H1 (cell line): ENCODE measurements at regions not wholly inside any gene's neighbourhood (a gene's known extent, or its start where the extent isn't known, plus 50 kb on each side); places are given as distances from the start of the nearest gene placed in this dataset.
A peak's percentile ranks its signal among the peaks of the same experiment; 100 is the strongest.

Experiments
- CTCF ChIA-PET: fragments of 300-600 bp; sonication (Branson Sonifier 250); formaldehyde crosslinking; loops from one replicate; lab custom pipeline; 2021; ENCODE audit not compliant: partially characterized antibody; lab: Charles Lee
- POLR2A ChIA-PET: fragments of 300-600 bp; sonication (Branson Sonifier 250); formaldehyde crosslinking; loops from one replicate; lab custom pipeline; 2021; ENCODE audit warnings: inconsistent platforms; ENCODE audit not compliant: partially characterized antibody; lab: Charles Lee
- DNase-seq, 2 experiments: peaks; one replicate each; pipeline versions ENCODE4 v3.0.0 to v3.0.0-alpha.2; 2010 to 2022; ENCODE audit warnings: low spot score in 2 of 2, low read depth in 1 of 2, mixed read lengths in 1 of 2
- FAIRE-seq: peaks from 2 replicates; lab custom pipeline; 2011; peaks lifted over from hg19 to GRCh38; lab: Jason Lieb, UNC
- H2AFZ ChIP-seq: 2 replicates; pipeline ENCODE4 v1.8.1; 2012; ENCODE audit warnings: low read length, inconsistent platforms
- H2AK5ac ChIP-seq: 2 replicates; pipeline ENCODE4 v1.6.1; 2013; ENCODE audit warnings: low read depth, low read length
- H2BK120ac ChIP-seq: replicated peaks from 2 replicates; pipeline ENCODE3; 2013; ENCODE audit warnings: low read depth, low read length, inconsistent platforms
- H2BK12ac ChIP-seq: 2 replicates; pipeline ENCODE4 v1.6.1; 2013; ENCODE audit warnings: low read depth, low read length
- H2BK15ac ChIP-seq: 2 replicates; pipeline ENCODE4 v1.6.1; 2013; ENCODE audit warnings: low read length
- H2BK20ac ChIP-seq: 2 replicates; pipeline ENCODE4 v1.6.1; 2013; ENCODE audit warnings: low read length
- H2BK5ac ChIP-seq: 2 replicates; pipeline ENCODE4 v1.6.1; 2013; ENCODE audit warnings: low read depth, low read length
- H3K14ac ChIP-seq: 2 replicates; pipeline ENCODE4 v1.6.1; 2013; ENCODE audit warnings: inconsistent platforms; ENCODE audit not compliant: insufficient read length
- H3K18ac ChIP-seq: 2 replicates; pipeline ENCODE4 v1.6.1; 2013; ENCODE audit warnings: low read length; ENCODE audit errors: extremely low read depth
- H3K23ac ChIP-seq: 2 replicates; pipeline ENCODE4 v1.6.1; 2013; ENCODE audit warnings: inconsistent platforms; ENCODE audit not compliant: insufficient read length
- H3K23me2 ChIP-seq: 2 replicates; pipeline ENCODE4 v1.6.1; 2013; ENCODE audit warnings: low read depth, low read length
- H3K27ac ChIP-seq: 2 replicates; pipeline ENCODE4 v1.6.1; 2011; ENCODE audit warnings: low read depth, low read length, inconsistent platforms
- H3K27me3 ChIP-seq, 4 experiments: replicated peaks in 1 of 4; 1 replicate in 1 of 4; 2 replicates in 3 of 4; pipeline versions ENCODE4 v1.6.1 to v1.8.1; 2011 to 2013; ENCODE audit warnings: low read length in 3 of 4, mild to moderate bottlenecking in 3 of 4, inconsistent platforms in 2 of 4, mixed read lengths in 2 of 4, moderate library complexity in 1 of 4; ENCODE audit not compliant: control insufficient read depth in 3 of 4, insufficient read depth in 3 of 4; ENCODE audit errors: extremely low read depth in 1 of 4
- H3K36me3 ChIP-seq, 4 experiments: 2 replicates each; pipeline versions ENCODE4 v1.6.1 to v1.8.1; 2011 to 2013; ENCODE audit warnings: mild to moderate bottlenecking in 4 of 4, low read length in 3 of 4, moderate library complexity in 2 of 4, control low read depth in 1 of 4, inconsistent platforms in 1 of 4; ENCODE audit not compliant: insufficient read depth in 4 of 4, control insufficient read depth in 2 of 4
- H3K4ac ChIP-seq: replicated peaks from 2 replicates; pipeline ENCODE3; 2013; ENCODE audit warnings: low read length, low read depth, mixed read lengths, inconsistent platforms; ENCODE audit not compliant: insufficient read length
- H3K4me1 ChIP-seq, 4 experiments: replicated peaks in 1 of 4; 1 replicate in 1 of 4; 2 replicates in 3 of 4; pipeline versions ENCODE4 v1.6.1 to v1.8.1; 2011 to 2013; ENCODE audit warnings: low read length in 3 of 4, inconsistent platforms in 2 of 4, mixed read lengths in 1 of 4; ENCODE audit not compliant: insufficient read depth in 4 of 4, control insufficient read depth in 3 of 4
- H3K4me2 ChIP-seq, 2 experiments: 2 replicates each; pipeline versions ENCODE4 v1.6.1 to v1.8.1; 2011 to 2013; ENCODE audit warnings: low read depth in 2 of 2, low read length in 2 of 2, control low read depth in 1 of 2, inconsistent platforms in 1 of 2, mild to moderate bottlenecking in 1 of 2; ENCODE audit not compliant: insufficient read depth in 1 of 2
- H3K4me3 ChIP-seq, 4 experiments: fragments of 200-600, 300-600 bp in 1 of 4; sonication (generic), shearing (Covaris generic), sonication (Bioruptor Twin) in 1 of 4; 2 replicates each; pipeline versions ENCODE4 v1.5.1 to v1.8.1; 2011 to 2016; ENCODE audit warnings: low read length in 4 of 4, low read depth in 3 of 4, control low read depth in 2 of 4, inconsistent platforms in 2 of 4, mild to moderate bottlenecking in 2 of 4, mixed read lengths in 1 of 4, moderate library complexity in 1 of 4; ENCODE audit not compliant: insufficient read depth in 2 of 4; ENCODE audit errors: extremely low read depth in 1 of 4
- H3K56ac ChIP-seq: replicated peaks from 2 replicates; pipeline ENCODE3; 2013; ENCODE audit warnings: low read depth, mild to moderate bottlenecking, mixed read lengths, low read length, inconsistent platforms; ENCODE audit not compliant: insufficient read length
- H3K79me1 ChIP-seq: 2 replicates; pipeline ENCODE4 v1.6.1; 2013; ENCODE audit warnings: low read depth, low read length, control low read depth
- H3K79me2 ChIP-seq, 2 experiments: 2 replicates each; pipeline versions ENCODE4 v1.6.1 to v1.8.1; 2012 to 2013; ENCODE audit warnings: low read length in 2 of 2, mild to moderate bottlenecking in 2 of 2, inconsistent platforms in 1 of 2; ENCODE audit not compliant: insufficient read depth in 2 of 2, control insufficient read depth in 1 of 2
- H3K9ac ChIP-seq, 4 experiments: replicated peaks in 1 of 4; 1 replicate in 1 of 4; 2 replicates in 3 of 4; pipeline versions ENCODE4 v1.6.1 to v1.8.1; 2011 to 2013; ENCODE audit warnings: low read depth in 3 of 4, low read length in 3 of 4, control low read depth in 2 of 4, mild to moderate bottlenecking in 2 of 4, moderate library complexity in 2 of 4, inconsistent platforms in 1 of 4; ENCODE audit errors: extremely low read depth in 1 of 4
- H3K9me3 ChIP-seq, 2 experiments: 2 replicates each; pipeline versions ENCODE4 v1.6.1 to v1.8.1; 2012 to 2013; ENCODE audit warnings: mild to moderate bottlenecking in 2 of 2, moderate library complexity in 2 of 2, control low read depth in 1 of 2, inconsistent platforms in 1 of 2, low read depth in 1 of 2, low read length in 1 of 2, mixed read lengths in 1 of 2; ENCODE audit not compliant: insufficient read depth in 2 of 2
- H4K20me1 ChIP-seq, 2 experiments: replicated peaks in 1 of 2; 2 replicates each; pipeline versions ENCODE3 to v1.8.1; 2011 to 2013; ENCODE audit warnings: inconsistent platforms in 2 of 2, low read length in 2 of 2, mild to moderate bottlenecking in 1 of 2; ENCODE audit not compliant: insufficient read depth in 2 of 2, control insufficient read depth in 1 of 2
- H4K5ac ChIP-seq: 2 replicates; pipeline ENCODE4 v1.6.1; 2013; ENCODE audit warnings: low read length, low read depth, mixed read lengths, inconsistent platforms; ENCODE audit not compliant: insufficient read length
- H4K8ac ChIP-seq: 2 replicates; pipeline ENCODE4 v1.8.0; 2013; ENCODE audit warnings: mild to moderate bottlenecking, moderate library complexity, low read length, inconsistent platforms; ENCODE audit not compliant: insufficient read depth; ENCODE audit errors: extremely low read depth
- H4K91ac ChIP-seq: replicated peaks from 2 replicates; pipeline ENCODE3; 2013; ENCODE audit warnings: low read length, mixed read lengths, inconsistent platforms; ENCODE audit not compliant: insufficient read length
- ATF3 ChIP-seq: IDR thresholded peaks from 2 replicates; pipeline ENCODE4 v1.6.1; 2011; ENCODE audit warnings: low read depth, mild to moderate bottlenecking, low read length; ENCODE audit not compliant: insufficient read depth
- GTF2F1 ChIP-seq: IDR thresholded peaks from 2 replicates; pipeline ENCODE4 v1.6.1; 2012; ENCODE audit warnings: low read depth, low read length, improper control_type of control experiment, borderline replicate concordance
- JUN ChIP-seq: IDR thresholded peaks from 2 replicates; pipeline ENCODE4 v1.6.1; 2011; ENCODE audit warnings: low read depth, mild to moderate bottlenecking, improper control_type of control experiment, low read length
- RBBP5 ChIP-seq: IDR thresholded peaks from 2 replicates; pipeline ENCODE4 v1.7.1; 2012; ENCODE audit warnings: low read depth, mild to moderate bottlenecking, inconsistent platforms, low read length, moderate library complexity, borderline replicate concordance
- RXRA ChIP-seq: IDR thresholded peaks from 2 replicates; pipeline ENCODE4 v1.6.1; 2011; ENCODE audit warnings: low read depth, mild to moderate bottlenecking, low read length, moderate library complexity; ENCODE audit not compliant: insufficient read depth
- USF2 ChIP-seq: IDR thresholded peaks from 2 replicates; pipeline ENCODE4 v1.6.1; 2011; ENCODE audit warnings: low read length, improper control_type of control experiment
- WGBS, 2 experiments: shearing (Covaris generic) in 1 of 2; methylation state at CpG; one replicate each; pipeline versions ENCODE4 v1.1.6 to v1.1.7; 2013 to 2015; ENCODE audit warnings: low lambda C conversion rate in 2 of 2, mixed read lengths in 2 of 2, inconsistent platforms in 1 of 2, low coverage in 1 of 2, missing lambda C conversion rate in 1 of 2; ENCODE audit not compliant: insufficient replicate concordance in 2 of 2, insufficient coverage in 1 of 2, insufficient read length in 1 of 2; ENCODE audit errors: extremely low coverage in 1 of 2, missing lambda C conversion rate in 1 of 2; 5-methylcytosine and 5-hydroxymethylcytosine counted together

DNA sequence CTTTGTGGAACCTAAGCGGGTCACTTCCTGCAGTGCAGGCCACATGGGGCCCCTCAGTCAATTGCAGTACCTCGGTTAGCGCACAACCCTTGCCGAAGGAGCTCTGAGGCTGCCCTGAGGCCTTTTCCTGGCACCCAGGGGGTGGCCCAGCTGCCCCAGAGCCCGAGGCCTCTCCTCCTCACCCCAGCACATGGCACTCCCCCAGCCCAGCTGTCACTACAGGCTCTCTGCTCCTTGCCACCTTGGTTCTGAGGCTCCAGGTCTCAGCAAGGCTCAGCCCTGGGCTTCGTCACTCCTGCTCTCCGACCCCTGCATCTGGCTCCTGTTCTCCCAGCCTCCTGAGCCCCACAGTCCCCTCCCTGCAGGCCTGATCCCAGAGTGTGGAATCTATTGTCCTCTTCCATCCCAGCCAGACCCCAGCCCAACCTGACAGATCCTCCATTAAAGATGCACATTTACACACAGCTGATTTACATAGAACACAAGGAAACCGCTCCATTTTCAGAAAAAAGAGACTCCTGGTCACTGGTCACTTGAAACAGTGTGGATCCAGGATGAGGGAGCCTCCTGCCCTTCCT, 192.8 kb upstream of the POU3F1 start:
- POLR2A ChIA-PET = interaction anchor here (1.3 to 1.7 kb wide), 3 partner anchors 10 to 47 kb away, joined by 3 to 4 read pairs (median 3); no protein-coding TSS in a partner anchor
- Histone ChIP-seq H4K20me1 (no peaks in the 10 kb centered on the region), H3K27ac (no peak overlapping the region), H2BK12ac (no peak overlapping the region; the same call in 1 of the 2 replicates), H2AFZ (no peak overlapping the region), H4K91ac (peak overlapping the region; percentile 27), H3K56ac (no peak overlapping the region), H3K79me1 (no peaks in the 10 kb centered on the region), H3K4me2 (no peak overlapping the region), H2BK5ac (no peak overlapping the region), H3K27me3 (no peaks in the 10 kb centered on the region; a peak in 2 of 7 replicates), H2AK5ac (no peak overlapping the region), H3K23me2 (peaks cover 2% of the 10 kb centered on the region; the same call in 1 of the 2 replicates), H3K79me2 (no peaks in the 10 kb centered on the region), H4K5ac (no peak overlapping the region), H2BK20ac (no peak overlapping the region), H3K9ac (no peak overlapping the region), H3K4ac (no peak overlapping the region), H3K36me3 (no peaks in the 10 kb centered on the region), H3K9me3 (no peaks in the 10 kb centered on the region), H3K23ac (no peak overlapping the region), H2BK120ac (no peak overlapping the region), H4K8ac (no peak overlapping the region; the same call in none of the 2 replicates), H2BK15ac (peak overlapping the region; percentile 62; the same call in 1 of the 2 replicates), H3K4me1 (peaks cover 3 to 14% (median 9%) of the 10 kb centered on the region in 4 experiments), H3K14ac (no peak overlapping the region), H3K18ac (peak overlapping the region; percentile 9; the same call in 1 of the 2 replicates), H3K4me3 (no peak overlapping the region)
- CTCF ChIA-PET = interaction anchor here (0.5 to 1.4 kb wide), 4 partner anchors 8 to 1172 kb away, joined by 3 read pairs; no protein-coding TSS in a partner anchor
- FAIRE-seq = no peak
- 84% methylated on average over 8 of the region's 8 CpGs; no CpG with 5 or more reads in 1 of the 2 experiments for WGBS, 2 experiments
- DNase-seq = no peak
- TF ChIP-seq JUN (no peak), RBBP5 (no peak), GTF2F1 (no peak), ATF3 (no peak), RXRA (no peak), USF2 (no peak)
